Muscle of back (tissue), 3 donors: ENCODE measurements at regions not wholly inside any gene's neighbourhood (a gene's known extent, or its start where the extent isn't known, plus 50 kb on each side); places are given as distances from the start of the nearest gene placed in this dataset.
"Not testable (repeated sequence)": the region's sequence is repeated elsewhere in the genome, so short reads cannot be mapped to it uniquely, and the experiment has no call there.

Source experiments
- DNase-seq, 3 donors: peaks; one replicate each; pipeline versions ENCODE4 v3.0.0 to v3.0.0-alpha.2; 2013

DNA sequence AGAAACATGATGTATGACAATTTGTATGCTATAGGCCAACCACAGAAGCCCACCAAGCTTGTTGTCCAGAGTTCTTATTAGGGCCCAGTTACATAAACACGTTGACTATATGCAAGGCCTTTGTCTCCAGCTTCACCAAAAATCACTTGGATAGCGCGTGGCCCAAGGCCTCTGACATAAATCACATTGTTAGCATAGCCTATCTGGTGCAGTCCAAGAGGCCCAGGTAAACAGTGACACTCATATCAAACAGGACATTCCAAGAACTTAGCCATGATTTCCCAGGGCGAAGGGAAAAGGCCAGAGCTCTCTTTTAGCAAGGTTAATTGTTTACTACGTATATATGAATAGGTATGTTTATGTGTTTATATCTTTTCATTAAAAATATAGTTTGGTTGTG lies 337.2 kb upstream of the CELF2 start:
- DNase-seq, result no peak

DNA sequence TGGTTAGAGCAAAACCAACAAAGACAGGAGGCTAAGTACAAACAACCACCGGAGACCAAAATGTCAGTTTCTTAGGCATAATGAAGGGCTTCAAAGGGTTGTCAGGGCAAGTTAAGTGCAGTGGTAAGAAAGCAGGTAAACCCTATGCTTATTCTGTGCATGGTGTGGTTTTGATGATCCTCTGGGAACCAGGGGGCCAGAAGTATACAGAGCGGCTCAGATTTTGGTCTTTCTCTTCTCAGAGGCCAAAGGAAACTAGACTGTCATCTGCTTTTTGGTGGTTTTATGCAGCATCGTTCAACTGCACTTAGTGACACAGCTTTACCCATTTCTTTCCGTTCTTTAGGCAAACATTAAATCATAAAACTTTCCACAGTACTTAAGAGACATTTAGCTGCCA lies 332.7 kb upstream of the CELF2 start:
- no peak for DNase-seq

DNA sequence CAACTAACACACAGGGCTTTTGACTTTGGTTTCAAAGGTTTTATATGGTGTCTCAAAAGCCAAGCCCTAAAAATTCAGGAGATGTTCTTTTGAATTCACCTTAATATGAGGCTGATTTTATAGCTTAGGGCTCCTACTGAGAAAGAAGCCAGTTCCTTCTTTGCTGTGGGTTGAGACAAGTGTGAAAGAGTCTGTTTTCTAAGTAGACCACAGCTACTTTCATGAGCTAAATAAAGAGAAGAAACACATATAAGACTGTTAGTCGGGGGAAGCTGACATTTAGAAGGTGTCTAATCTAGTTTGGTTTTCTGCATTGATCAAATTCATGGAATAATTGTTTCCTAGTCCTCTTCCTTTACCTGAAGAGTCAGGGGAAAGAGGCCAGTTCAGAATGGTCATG lies 332.1 kb upstream of the CELF2 start:
- no peak for DNase-seq

DNA sequence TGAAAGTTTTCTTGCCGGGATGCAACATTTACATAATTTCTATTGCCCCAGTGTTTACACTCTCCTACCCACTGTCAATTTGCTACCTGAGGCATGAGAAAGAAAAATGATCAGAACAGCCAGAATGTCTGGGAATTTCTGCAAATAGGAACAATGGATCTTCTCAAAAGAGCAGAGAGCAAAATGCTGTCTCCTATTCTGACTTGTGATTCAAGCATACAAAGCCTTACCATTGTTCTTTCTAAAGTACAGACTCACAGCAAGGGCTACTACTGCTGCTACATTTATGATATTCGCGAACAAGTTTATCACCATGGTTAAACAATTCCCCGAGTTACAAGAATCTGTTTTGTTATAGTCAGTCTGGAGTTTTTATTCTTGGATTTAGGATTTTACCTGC lies 329.9 kb upstream of the CELF2 start:
- no peak for DNase-seq

DNA sequence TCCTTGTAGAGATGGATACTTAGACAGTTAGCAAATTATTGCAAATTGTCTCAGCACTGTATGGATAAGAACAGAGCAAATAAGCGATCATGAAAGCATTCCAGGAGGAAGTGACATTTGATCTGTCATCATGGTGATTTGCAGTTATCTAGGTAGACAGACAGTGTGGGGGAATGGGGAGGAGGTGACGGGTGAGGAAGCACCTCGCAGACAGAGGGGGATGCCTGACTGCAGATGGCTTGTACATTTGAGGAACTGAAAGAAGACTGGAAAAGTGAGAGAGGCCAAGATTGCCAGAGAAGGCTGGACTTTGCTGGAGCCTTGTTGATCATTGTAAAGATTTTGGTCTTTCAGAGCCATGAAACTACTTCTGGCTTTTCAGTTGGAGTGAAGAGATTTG lies 318.2 kb upstream of the CELF2 start:
- peak in 1 of 3 donors; percentile 20 for DNase-seq

DNA sequence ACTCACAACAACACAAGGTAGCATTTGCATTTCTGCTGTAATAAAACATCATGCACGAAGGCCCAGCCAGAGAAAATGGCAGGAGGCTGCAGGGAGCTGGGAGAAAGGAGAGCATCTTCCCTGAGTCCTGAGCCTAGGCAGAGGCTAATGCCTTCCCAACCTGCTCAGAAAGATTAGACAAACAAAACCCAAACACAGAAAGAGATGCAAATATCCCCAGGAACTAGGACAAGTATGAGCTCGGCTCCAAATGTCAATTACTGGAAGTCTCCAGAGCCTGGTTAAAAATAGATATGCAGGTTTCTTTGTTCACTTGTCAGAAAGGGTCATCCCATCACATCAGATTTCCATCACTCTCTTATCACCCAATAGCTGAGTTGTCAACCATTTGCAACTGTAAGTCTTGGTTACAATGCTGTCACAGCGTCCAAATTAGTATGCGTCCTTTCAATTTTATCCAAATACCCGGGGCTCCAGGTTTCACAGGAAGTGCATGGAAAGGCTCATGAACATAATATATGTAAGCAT lies 316.5 kb upstream of the CELF2 start:
- no peak for DNase-seq

DNA sequence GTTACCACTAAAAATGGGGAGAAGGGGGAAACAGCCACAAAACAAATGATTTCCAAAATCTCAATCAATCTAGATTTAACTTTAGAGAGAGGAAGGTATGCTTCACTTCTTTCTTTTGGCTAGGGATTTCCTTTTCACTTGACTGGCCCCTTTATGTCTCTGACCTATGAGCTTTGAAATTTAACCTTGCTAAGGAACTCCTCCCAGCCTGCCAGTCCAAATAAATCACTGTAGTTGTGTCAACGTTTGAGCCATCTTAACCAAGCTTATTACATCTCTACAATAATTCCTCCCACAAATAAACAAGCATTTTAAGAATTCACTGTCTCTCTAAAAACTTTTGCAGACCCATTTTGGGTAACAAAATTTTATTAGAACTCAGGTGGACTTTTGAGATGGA lies 315.5 kb upstream of the CELF2 start:
- no peak for DNase-seq

DNA sequence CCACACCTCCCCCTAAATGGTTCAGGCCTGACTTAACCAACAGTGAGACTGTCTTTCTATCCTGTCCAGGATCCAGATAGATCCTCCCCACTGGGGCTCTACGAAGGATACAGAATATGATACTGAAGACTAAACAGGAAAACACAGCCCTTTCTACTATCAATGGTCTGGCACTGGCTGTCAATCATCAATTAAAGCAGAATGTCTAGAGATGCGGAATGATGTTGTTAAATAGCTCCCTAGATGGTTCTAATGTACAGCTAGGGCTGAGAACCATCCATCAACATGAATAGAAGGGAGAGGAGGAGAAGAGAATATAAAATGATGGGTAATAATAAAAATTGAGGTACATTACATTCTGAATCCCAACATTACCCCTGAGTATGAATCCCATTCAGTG lies 314.3 kb upstream of the CELF2 start:
- no peak for DNase-seq

DNA sequence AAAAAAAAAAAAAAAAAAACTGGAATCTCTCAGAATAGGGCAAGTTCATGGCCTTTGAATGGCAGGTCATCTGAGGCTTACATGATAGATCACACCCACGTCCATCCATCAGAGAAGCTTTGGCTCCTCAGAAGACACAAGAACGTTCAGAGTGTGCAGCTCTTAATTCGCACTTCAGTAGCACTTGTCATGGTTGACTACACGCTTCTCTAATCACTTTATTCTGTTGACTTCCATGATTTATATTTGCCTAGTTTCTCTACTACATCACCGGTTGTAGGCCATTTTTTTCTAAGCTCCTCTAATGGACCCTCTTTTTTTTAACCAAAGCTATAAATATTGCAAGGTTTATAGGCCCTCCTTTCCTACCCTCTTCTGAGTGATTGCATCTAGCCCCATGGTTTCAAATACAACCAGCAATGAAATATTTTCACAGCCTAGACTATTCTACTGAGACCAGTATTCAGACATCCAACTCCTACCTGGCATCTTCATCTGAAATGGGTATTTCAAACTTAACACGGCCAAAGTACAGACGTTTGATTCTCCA lies 305.4 kb upstream of the CELF2 start:
- DNase-seq, result no peak

DNA sequence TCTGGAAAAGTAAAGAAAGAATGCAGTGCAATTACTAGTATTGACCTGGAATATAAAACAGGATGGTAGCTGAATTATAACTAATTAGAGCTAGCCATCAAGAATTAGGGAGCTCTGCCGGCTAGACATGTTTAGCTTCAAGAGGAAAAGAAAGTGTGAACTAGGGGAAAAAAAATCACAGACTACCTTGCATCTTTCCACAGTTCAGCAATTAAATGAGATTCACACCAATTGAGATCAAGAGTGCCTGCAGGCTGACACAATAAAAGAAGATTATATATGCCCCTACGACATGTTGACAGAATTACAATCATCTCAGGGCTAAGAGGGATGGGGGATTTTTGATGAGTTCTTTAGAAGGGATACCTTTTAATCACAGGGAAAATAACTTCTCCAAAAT lies 303.3 kb upstream of the CELF2 start:
- no peak for DNase-seq

DNA sequence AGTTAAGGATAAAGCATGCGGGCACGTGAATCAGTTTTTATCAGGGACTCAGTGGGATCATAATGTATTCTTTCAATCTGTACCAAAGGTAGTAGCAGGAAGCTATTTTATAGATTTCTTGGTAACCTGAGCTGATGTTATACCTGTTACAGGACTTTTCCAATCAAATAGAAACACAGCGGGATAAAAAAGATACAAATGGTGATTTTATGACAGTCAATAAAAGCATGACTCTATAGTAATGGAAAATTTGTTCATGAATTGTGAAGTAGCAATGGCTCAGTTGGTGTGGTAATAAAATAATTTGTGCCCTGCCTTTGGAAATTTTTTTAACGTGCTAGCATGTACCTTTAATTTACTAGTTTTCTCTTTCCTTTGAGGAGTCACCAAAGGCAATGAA lies 300.7 kb upstream of the CELF2 start:
- no peak for DNase-seq

DNA sequence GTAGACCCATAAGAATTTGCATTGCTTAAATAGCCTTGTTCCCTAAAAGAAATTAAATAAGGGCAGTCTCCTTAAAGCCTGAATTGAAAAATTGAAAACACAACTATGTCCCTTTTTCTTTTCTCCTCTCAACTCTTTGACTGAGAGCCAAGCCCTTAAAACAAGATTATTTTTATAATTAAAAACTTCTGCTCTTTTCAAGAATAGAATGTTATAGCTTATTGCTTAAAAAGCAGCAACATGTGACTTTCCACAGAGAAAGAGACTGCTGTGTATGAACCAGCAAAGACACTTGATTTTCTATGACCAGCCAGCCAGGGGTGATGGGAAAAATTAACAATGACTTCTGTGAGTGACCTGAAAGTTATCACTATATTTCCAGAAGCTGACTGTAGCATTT lies 295.2 kb upstream of the CELF2 start:
- DNase-seq, result peak in 2 of 3 donors; percentile 10 to 31

DNA sequence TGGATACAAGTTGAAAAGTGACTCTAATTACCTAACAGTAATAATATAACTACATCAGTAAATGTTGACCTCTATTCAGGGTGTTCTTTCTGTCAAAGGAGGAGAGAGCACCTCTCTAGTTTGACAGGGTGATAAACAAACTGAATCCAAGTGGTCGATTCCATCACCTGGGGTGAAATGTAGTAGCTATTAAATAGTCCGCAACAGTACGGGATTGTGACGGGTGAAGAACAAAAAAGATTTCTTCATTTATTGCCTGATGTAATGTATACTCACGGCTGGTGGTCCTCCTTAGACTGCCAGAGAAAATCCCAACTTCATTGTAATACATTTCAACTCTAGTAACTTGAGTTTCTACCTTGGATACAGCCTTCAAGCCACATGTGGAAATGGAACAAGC lies 292.5 kb upstream of the CELF2 start:
- DNase-seq, result peak in 1 of 3 donors; percentile 32

DNA sequence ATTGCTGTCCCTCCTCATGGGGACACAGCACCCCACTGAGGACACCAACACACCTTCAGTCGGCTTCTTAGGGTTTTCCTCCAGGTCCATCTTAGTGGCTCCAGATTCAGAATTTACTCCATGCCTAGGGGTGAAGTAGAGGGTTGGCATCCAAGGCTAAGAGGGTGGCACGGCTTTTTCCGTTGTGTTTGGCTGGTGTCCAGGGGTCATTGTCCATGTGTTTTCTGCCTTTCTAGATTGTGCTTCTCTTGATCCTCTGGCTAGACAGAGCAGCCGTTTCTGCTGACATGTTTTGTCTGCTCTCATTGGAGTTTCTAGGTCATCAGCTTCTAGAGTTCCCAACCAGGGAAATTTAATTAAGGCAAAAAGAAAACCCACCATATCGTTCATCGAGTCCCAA lies 291.6 kb upstream of the CELF2 start:
- DNase-seq, result peak in 1 of 3 donors; percentile 2

DNA sequence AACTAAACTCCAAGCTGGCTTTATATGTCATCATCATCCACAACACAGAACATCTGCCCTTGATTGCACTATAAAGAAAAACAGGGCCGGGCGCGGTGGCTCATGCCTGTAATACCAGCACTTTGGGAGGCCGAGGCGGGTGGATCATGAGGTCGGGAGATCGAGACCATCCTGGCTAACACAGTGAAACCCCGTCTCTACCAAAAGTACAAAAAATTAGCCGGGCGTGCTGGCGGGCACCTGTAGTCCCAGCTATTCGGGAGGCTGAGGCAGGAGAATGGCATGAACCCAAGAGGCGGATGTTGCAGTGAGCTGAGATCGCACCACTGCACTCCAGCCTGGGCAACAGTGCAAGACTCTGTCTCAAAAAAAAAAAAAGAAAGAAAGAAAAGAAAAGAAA lies 290.3 kb upstream of the CELF2 start:
- not testable (repeated sequence) for DNase-seq

DNA sequence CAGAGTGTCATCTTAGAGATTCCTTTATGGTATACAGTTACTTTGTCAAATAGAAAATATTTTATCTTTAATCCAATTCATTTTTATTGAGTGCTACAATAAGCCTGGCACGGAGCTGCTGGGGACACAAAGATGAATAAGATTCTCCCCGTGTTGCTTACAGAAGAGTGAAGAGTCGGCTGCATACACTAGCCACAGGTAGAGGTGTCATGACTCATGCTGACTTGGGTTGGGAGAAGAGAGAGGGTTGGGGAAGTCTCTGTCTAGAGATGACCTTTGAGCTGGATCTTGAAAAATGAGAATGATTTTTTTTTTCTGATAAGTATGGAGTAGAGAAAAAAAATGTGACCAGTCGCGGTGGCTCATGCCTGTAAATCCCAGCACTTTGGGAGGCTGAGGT lies 289.9 kb upstream of the CELF2 start:
- no peak for DNase-seq

DNA sequence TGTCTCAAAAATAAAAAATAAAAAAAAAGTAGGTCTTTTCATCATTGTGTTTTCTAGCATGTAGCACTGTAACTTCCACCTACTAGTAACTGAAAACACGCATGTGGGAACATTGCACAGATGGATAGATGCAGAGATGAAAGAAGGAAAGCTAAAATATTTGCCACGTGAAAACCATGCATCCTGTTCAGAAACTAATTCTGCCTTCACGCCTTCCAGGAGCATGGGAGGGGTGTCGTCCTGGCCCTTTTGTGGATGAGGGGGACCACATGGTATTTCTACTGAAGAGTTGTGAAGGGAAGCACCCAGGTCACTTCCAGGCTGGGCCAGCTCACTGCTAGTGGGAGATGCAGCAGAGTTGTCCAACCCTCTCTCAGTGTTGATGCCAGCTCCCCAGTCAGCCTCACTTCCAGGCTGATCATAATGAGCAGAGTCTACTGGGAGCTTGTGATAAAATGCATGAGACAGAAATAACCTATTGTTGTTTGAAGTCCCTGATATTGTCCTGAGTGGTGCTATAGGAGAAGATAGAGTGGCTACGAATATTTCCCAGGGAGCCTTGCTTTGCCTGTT lies 287.1 kb upstream of the CELF2 start:
- DNase-seq, result no peak

DNA sequence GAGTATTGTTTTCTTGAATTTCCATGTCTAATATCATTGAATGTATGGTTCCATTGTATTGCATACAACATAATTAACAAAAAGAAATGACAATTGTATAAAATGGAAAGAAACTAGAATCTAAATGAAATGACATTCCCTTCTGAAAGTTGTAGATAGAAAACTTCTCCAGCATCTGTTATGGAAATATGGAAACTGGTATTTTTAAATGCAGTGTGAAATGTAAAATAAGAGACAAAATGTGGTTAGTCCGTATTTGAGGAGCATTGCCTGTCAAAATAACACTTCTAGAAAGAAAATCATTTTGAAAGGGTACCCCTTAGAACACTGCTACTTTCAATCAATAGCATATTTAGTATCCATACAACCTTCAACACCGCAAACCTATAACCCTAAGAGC lies 286.3 kb upstream of the CELF2 start:
- DNase-seq, result no peak

DNA sequence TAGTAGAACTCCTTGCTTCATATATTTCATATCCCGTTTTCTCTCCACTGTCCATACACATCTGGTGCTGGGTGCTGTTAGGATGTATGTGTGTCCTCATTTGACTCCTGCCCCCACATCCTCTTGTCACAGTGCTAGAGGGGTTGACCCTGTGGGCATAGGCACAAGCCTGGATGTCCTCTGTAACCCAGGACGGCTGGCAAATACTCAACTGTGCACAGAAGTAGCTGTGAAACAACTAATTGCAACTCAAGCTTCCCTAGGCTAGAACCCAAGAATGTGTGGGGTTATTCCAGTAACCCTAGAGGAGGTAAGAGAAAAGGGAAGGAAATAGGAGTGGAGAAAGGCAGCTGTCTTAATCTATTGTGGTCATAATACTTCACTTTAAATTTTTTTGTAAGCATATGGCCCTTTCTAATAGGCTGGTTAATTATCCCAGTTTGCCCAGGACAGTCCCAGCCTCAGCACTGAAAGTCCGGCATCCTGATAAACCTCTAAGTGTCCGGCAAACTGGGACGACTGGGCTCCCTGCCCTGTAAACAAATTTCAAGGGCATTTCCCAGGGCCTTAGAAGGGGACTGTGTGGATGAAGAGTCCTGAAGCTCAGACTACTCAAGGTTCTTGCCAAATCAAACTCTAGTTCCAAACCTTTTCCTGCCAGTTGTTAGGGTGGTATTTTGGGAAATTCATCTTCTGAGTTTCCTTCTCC lies 283.2 kb upstream of the CELF2 start:
- DNase-seq, result no peak

DNA sequence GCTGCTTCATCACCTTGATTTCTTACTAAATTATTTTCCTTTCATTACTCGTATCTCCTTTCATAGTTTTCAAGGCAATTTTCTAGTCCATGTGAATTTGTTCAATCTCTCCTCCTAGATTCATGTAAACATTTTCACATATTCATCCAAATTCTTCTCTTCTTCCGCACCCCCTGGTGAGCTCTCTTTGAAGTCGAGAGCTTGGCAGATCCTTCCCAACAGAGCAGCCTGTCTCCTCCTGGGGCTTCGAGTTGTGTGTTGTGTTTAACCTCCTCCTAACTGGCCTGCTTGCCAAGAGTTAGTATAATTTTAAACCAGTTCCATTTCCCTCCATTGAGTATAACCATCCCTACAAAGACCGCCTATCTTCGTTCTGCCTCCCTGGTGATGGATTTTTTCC lies 272.4 kb upstream of the CELF2 start:
- no peak for DNase-seq

DNA sequence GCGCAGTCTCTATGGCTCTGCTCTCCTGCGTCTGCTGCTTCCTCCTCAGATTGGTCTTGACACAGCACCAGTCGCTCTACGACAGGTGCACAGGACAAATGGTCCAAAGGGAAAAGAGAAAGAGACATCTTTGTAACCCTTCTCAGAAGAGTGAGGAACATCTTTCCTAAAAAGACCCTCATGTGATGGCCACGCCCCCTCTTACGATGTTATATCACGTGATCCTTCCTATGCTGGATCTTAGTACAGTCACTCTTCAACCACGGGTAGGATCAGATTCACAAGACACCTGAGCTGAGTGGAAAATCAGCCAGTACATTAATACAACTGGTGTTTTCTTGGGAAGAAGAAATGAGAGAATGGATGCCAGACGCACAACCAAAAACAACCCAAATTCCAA lies 262.2 kb upstream of the CELF2 start:
- no peak for DNase-seq

DNA sequence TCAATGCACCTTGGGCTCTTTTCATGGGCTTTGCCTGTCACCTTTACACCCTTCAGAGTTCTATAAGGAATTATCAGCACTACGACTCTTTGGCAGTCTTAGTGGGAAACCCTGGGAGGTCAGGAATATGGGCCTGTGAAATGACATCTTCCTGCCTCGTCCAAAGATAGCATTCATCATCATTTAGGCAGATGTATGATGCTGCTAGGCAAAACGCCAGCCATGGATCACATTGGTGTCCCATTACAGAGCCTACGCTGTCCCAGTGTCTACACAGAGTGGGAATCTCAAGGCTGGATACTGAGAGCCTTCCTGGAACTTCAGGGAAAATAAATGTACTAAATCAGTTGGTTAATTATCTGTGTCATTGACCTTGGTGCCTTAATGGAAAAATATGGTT lies 259.4 kb upstream of the CELF2 start:
- peak; percentile 50 to 66 (median 51) for DNase-seq

DNA sequence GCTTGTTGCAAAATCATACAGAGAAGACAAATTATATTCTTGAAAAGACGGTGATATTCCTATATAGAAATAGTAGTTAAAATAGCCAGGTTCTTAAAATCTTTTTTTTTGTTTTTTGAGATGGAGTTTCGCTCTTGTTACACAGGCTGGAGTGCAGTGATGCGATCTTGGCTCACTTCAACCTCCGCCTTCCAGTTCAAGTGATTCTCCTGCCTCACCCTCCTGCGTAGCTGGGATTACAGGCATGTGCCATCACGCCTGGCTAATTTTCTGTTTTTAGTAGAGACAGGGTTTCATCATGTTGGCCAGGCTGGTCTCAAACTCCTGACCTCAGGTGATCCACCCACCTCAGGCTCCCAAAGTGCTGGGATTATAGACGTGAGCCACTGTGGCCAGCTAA lies 257.9 kb upstream of the CELF2 start:
- not testable (repeated sequence) for DNase-seq

DNA sequence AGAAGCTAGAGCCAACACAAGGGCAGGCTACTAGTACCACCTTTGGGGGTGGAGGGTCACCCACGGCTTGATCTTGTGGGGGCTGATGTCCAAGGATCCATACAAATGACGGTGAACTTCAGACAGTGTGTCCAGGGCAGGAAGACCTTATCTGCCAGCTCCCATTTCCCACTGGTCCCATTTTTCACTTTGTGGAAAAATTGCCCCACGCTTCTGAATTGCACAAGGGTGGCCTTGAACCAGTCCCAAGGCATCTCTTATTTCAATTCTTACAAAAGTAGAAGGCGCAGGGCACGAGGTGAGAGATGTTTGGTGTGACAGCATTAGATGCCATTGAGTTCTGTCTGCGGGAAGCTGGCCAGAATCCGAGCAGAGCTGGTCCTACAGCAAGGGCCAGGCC lies 252.7 kb upstream of the CELF2 start:
- no peak for DNase-seq
